ENCODE measurements at regions not wholly inside any gene's neighbourhood (a gene's known extent, or its start where the extent isn't known, plus 50 kb on each side); places are given as distances from the start of the nearest gene placed in this dataset.

- no peak for DNase-seq
These were observed 257.3 kb upstream of the NEIL3 start for GRCh38 chr4:177052211-177052934.

GRCh38 chr4:177057186-177057585, 252.5 kb upstream of the NEIL3 start:
- DNase-seq: no peak

GRCh38 chr4:177064116-177064515, 245.6 kb upstream of the NEIL3 start:
- DNase-seq: no peak

- no peak for DNase-seq
These were observed 244.8 kb upstream of the NEIL3 start for GRCh38 chr4:177064729-177065394.

- DNase-seq: no peak
These were observed 242.9 kb upstream of the NEIL3 start for GRCh38 chr4:177066746-177067145.

- no peak for DNase-seq
These were observed 239.1 kb upstream of the NEIL3 start for GRCh38 chr4:177070533-177071058.

- no peak for DNase-seq
These were observed 232.3 kb upstream of the NEIL3 start for GRCh38 chr4:177077095-177077971.

- DNase-seq: no peak
These were observed 230.3 kb upstream of the NEIL3 start for GRCh38 chr4:177079327-177079726.

GRCh38 chr4:177080388-177080787, 229.3 kb upstream of the NEIL3 start:
- no peak for DNase-seq

- DNase-seq: no peak
These were observed 222.6 kb upstream of the NEIL3 start for GRCh38 chr4:177087060-177087459.

- no peak for DNase-seq
These were observed 222.2 kb upstream of the NEIL3 start for GRCh38 chr4:177087499-177087898.

- no peak for DNase-seq
These were observed 218.2 kb upstream of the NEIL3 start for GRCh38 chr4:177091515-177091914.

- no peak for DNase-seq
These were observed 216.9 kb upstream of the NEIL3 start for GRCh38 chr4:177092807-177093206.

- DNase-seq: peak; percentile 12
These were observed 215.7 kb upstream of the NEIL3 start for GRCh38 chr4:177093964-177094363.

GRCh38 chr4:177097291-177097690, 212.4 kb upstream of the NEIL3 start:
- no peak for DNase-seq

- no peak for DNase-seq
These were observed 210.5 kb upstream of the NEIL3 start for GRCh38 chr4:177099211-177099610.

GRCh38 chr4:177100307-177100706, 209.4 kb upstream of the NEIL3 start:
- no peak for DNase-seq

GRCh38 chr4:177103619-177104018, 206.1 kb upstream of the NEIL3 start:
- no peak for DNase-seq

- DNase-seq: no peak
These were observed 204.1 kb upstream of the NEIL3 start for GRCh38 chr4:177105536-177105935.

- no peak for DNase-seq
These were observed 202.3 kb upstream of the NEIL3 start for GRCh38 chr4:177107288-177107921.

GRCh38 chr4:177108708-177109107, 201.0 kb upstream of the NEIL3 start:
- DNase-seq: no peak

- no peak for DNase-seq
These were observed 199.9 kb upstream of the NEIL3 start for GRCh38 chr4:177109769-177110168.

- DNase-seq: no peak
These were observed 193.5 kb upstream of the NEIL3 start for GRCh38 chr4:177116161-177116560.
